ENCODE measurements at regions not wholly inside any gene's neighbourhood (a gene's known extent, or its start where the extent isn't known, plus 50 kb on each side); places are given as distances from the start of the nearest gene placed in this dataset.

- Mint-ChIP-seq H3K9me3 (no peaks in the 10 kb centered on the region), H3K36me3 (ENCODE audit: low read depth) (no peaks in the 10 kb centered on the region), H3K4me1 (ENCODE audit: low read depth) (no peaks in the 10 kb centered on the region), H3K4me3 (no peak overlapping the region), H3K27me3 (no peaks in the 10 kb centered on the region), H3K27ac (no peak overlapping the region)
- Histone ChIP-seq H3K27ac (ENCODE audit: low read depth in 1 of 2, low read length in 2 of 2) (no peak overlapping the region), H3K4me1 (ENCODE audit: insufficient read depth, low read length) (no peaks in the 10 kb centered on the region), H3K27me3 (ENCODE audit: control insufficient read depth in 1 of 2, insufficient read depth in 2 of 2, low read length in 2 of 2) (no peaks in the 10 kb centered on the region), H3K36me3 (ENCODE audit: insufficient read depth, low read length) (no peaks in the 10 kb centered on the region), H3K9me3 (ENCODE audit: control insufficient read depth in 1 of 2, insufficient read depth in 1 of 2, low read length in 2 of 2) (no peaks in the 10 kb centered on the region), H3K4me3 (ENCODE audit: low read length) (no peak overlapping the region)
- ATAC-seq (ENCODE audit: poor library complexity) (no peak), DNase-seq (no peak)
- intact Hi-C loops (cut with DNase I, micrococcal nuclease) = no loop called here
- TF ChIP-seq, protein P1, sequence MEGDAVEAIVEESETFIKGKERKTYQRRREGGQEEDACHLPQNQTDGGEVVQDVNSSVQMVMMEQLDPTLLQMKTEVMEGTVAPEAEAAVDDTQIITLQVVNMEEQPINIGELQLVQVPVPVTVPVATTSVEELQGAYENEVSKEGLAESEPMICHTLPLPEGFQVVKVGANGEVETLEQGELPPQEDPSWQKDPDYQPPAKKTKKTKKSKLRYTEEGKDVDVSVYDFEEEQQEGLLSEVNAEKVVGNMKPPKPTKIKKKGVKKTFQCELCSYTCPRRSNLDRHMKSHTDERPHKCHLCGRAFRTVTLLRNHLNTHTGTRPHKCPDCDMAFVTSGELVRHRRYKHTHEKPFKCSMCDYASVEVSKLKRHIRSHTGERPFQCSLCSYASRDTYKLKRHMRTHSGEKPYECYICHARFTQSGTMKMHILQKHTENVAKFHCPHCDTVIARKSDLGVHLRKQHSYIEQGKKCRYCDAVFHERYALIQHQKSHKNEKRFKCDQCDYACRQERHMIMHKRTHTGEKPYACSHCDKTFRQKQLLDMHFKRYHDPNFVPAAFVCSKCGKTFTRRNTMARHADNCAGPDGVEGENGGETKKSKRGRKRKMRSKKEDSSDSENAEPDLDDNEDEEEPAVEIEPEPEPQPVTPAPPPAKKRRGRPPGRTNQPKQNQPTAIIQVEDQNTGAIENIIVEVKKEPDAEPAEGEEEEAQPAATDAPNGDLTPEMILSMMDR (IDR thresholded peaks at IDR 0.05) = no peak
- CTCF ChIA-PET = interaction anchor here (1.0 kb wide), 1 partner anchor 133 kb away, joined by 3 read pairs; no protein-coding TSS in a partner anchor
- POLR2A ChIA-PET = no interaction called here
Measured at GRCh38 chr13:77981281-77981881, 62.8 kb upstream of the EDNRB start.

DNA sequence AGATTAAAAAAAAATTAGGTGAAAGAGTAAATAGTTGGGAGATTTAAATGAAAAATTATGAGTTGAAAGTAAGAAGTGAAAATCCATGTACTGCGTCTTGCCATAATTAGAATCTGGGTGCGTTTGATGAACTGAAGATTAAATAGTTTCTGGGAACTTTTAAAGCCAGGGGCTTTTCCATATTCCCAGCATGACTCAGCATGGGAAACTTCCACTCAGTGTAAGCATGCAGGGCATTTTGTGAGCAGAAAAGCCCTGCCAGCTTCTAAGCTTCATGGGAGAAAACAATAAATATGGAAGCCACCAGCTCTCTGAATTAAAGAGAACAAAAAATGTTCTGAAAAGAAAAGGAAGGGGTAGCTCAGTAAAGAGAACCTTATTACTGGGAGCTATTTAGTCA lies 62.0 kb upstream of the EDNRB start:
- CTCF ChIA-PET = interaction anchor here (1.0 kb wide), 1 partner anchor 134 kb away, joined by 3 read pairs; no protein-coding TSS in a partner anchor
- intact Hi-C loops (cut with DNase I, micrococcal nuclease) = no loop called here

GRCh38 chr13:77979721-77980385 lies 61.2 kb upstream of the EDNRB start:
- DNase-seq = no peak
- ChIA-PET CTCF (no interaction called here), POLR2A (interaction anchor here (0.6 kb wide), 1 partner anchor 82 kb away, joined by 3 read pairs; no protein-coding TSS in a partner anchor)
- TF ChIP-seq, protein P1 (IDR thresholded peaks at IDR 0.05) = no peak
- no peaks in the 10 kb centered on the region for H3K9me3 ChIP-seq (ENCODE audit: control insufficient read depth in 1 of 2, insufficient read depth in 1 of 2, low read length in 2 of 2)
- Mint-ChIP-seq H3K4me3 (no peak overlapping the region), H3K9me3 (no peaks in the 10 kb centered on the region), H3K36me3 (ENCODE audit: low read depth) (no peaks in the 10 kb centered on the region), H3K4me1 (ENCODE audit: low read depth) (no peaks in the 10 kb centered on the region), H3K27ac (no peak overlapping the region), H3K27me3 (no peaks in the 10 kb centered on the region)
- H3K4me3 ChIP-seq (ENCODE audit: low read length) = no peak overlapping the region
- no peak for ATAC-seq (ENCODE audit: poor library complexity)
- no peak overlapping the region for H3K27ac ChIP-seq (ENCODE audit: low read depth in 1 of 2, low read length in 2 of 2)
- no peaks in the 10 kb centered on the region for H3K4me1 ChIP-seq (ENCODE audit: insufficient read depth, low read length)
- intact Hi-C loops (cut with DNase I, micrococcal nuclease) = no loop called here
- no peaks in the 10 kb centered on the region for H3K36me3 ChIP-seq (ENCODE audit: insufficient read depth, low read length)
- H3K27me3 ChIP-seq (ENCODE audit: control insufficient read depth in 1 of 2, insufficient read depth in 2 of 2, low read length in 2 of 2) = no peaks in the 10 kb centered on the region

More for the DNA sequence above, 62.0 kb upstream of the EDNRB start:
- Mint-ChIP-seq H3K9me3 (no peaks in the 10 kb centered on the region), H3K36me3 (ENCODE audit: low read depth) (no peaks in the 10 kb centered on the region), H3K4me3 (no peak overlapping the region), H3K4me1 (ENCODE audit: low read depth) (no peaks in the 10 kb centered on the region), H3K27ac (no peak overlapping the region), H3K27me3 (no peaks in the 10 kb centered on the region)
- Histone ChIP-seq H3K27me3 (ENCODE audit: control insufficient read depth in 1 of 2, insufficient read depth in 2 of 2, low read length in 2 of 2) (no peaks in the 10 kb centered on the region), H3K4me3 (ENCODE audit: low read length) (no peak overlapping the region), H3K9me3 (ENCODE audit: control insufficient read depth in 1 of 2, insufficient read depth in 1 of 2, low read length in 2 of 2) (no peaks in the 10 kb centered on the region), H3K27ac (ENCODE audit: low read depth in 1 of 2, low read length in 2 of 2) (no peak overlapping the region), H3K4me1 (ENCODE audit: insufficient read depth, low read length) (no peaks in the 10 kb centered on the region), H3K36me3 (ENCODE audit: insufficient read depth, low read length) (no peaks in the 10 kb centered on the region)
- ATAC-seq (ENCODE audit: poor library complexity) (no peak), DNase-seq (no peak)
- POLR2A ChIA-PET = no interaction called here
- TF ChIP-seq, protein P1 (IDR thresholded peaks at IDR 0.05) = no peak

Data from CD4-positive, alpha-beta T cell (primary cell).